DOHH2 (cell line): ENCODE measurements at regions not wholly inside any gene's neighbourhood (a gene's known extent, or its start where the extent isn't known, plus 50 kb on each side); places are given as distances from the start of the nearest gene placed in this dataset.

ENCODE experiments used
- CTCF ChIP-seq: fragments of 200-600 bp; sonication (generic); IDR thresholded peaks from one replicate; pipeline ENCODE4 v1.5.1; 2014; ENCODE audit warnings: antibody characterized with exemption, mild to moderate bottlenecking, low read depth, low read length; ENCODE audit not compliant: poor library complexity, severe bottlenecking
- EZH2phosphoT487 ChIP-seq: fragments of 200-600 bp; sonication (generic); IDR thresholded peaks from 2 replicates; pipeline ENCODE4 v1.6.1; 2017; ENCODE audit warnings: borderline replicate concordance, mild to moderate bottlenecking, antibody characterized with exemption, low read length, moderate library complexity, mixed read lengths

GRCh38 chrX:51824061-51824460, 69.4 kb upstream of the MAGED1 start:
- TF ChIP-seq CTCF: no peak
- no peak for TF ChIP-seq EZH2phosphoT487
